HK-2 (cell line): ENCODE measurements at regions not wholly inside any gene's neighbourhood (a gene's known extent, or its start where the extent isn't known, plus 50 kb on each side); places are given as distances from the start of the nearest gene placed in this dataset.

Source experiments
- DNase-seq: peaks from one replicate; pipeline ENCODE4 v3.0.0-alpha.2; 2018; ENCODE audit not compliant: unreplicated experiment

GRCh38 chr4:17296921-17297890 lies 214.7 kb downstream of the QDPR start:
- DNase-seq, result no peak

GRCh38 chr4:17293901-17294300 lies 218.0 kb downstream of the QDPR start:
- DNase-seq, result no peak

GRCh38 chr4:17288151-17288550 lies 223.7 kb downstream of the QDPR start:
- no peak for DNase-seq

GRCh38 chr4:17286752-17287460 lies 225.0 kb downstream of the QDPR start:
- no peak for DNase-seq

GRCh38 chr4:17285747-17286146 lies 226.1 kb downstream of the QDPR start:
- DNase-seq, result no peak

GRCh38 chr4:17284323-17285175 lies 227.3 kb downstream of the QDPR start:
- DNase-seq, result no peak

GRCh38 chr4:17283832-17284231 lies 228.1 kb downstream of the QDPR start:
- DNase-seq, result no peak

- DNase-seq, result no peak
Measured at GRCh38 chr4:17283251-17283650, 228.6 kb downstream of the QDPR start.

- no peak for DNase-seq
Measured at GRCh38 chr4:17280261-17281018, 231.4 kb downstream of the QDPR start.

- no peak for DNase-seq
Measured at GRCh38 chr4:17276776-17277175, 235.1 kb downstream of the QDPR start.

- DNase-seq, result no peak
Measured at GRCh38 chr4:17275836-17276235, 236.1 kb downstream of the QDPR start.

GRCh38 chr4:17273047-17273446 lies 238.8 kb downstream of the QDPR start:
- DNase-seq, result no peak

GRCh38 chr4:17272154-17272553 lies 239.7 kb downstream of the QDPR start:
- no peak for DNase-seq

- DNase-seq, result no peak
Measured at GRCh38 chr4:17265653-17266052, 246.2 kb downstream of the QDPR start.

GRCh38 chr4:17265139-17265538 lies 246.8 kb downstream of the QDPR start:
- DNase-seq, result no peak

GRCh38 chr4:17260166-17260907 lies 251.6 kb downstream of the QDPR start:
- DNase-seq, result no peak

GRCh38 chr4:17258106-17258505 lies 253.8 kb downstream of the QDPR start:
- DNase-seq, result no peak

- DNase-seq, result no peak
Measured at GRCh38 chr4:17252131-17252530, 259.8 kb downstream of the QDPR start.

- no peak for DNase-seq
Measured at GRCh38 chr4:17251101-17251500, 260.8 kb downstream of the QDPR start.

GRCh38 chr4:17250591-17250990 lies 261.3 kb downstream of the QDPR start:
- DNase-seq, result no peak

- no peak for DNase-seq
Measured at GRCh38 chr4:17246656-17247055, 265.2 kb downstream of the QDPR start.
